ENCODE measurements at regions not wholly inside any gene's neighbourhood (a gene's known extent, or its start where the extent isn't known, plus 50 kb on each side); places are given as distances from the start of the nearest gene placed in this dataset.
"Not testable (repeated sequence)": the region's sequence is repeated elsewhere in the genome, so short reads cannot be mapped to it uniquely, and the experiment has no call there.

- intact Hi-C loops (cut with DNase I; ENCODE audit: low total_unique reads) = no loop called here
- DNase-seq (ENCODE audit: low spot score in 2 of 2) = no peak
- Histone ChIP-seq H3K9me3 (peaks cover 0 to 6% of the 10 kb centered on the region in 2 donors), H3K4me3 (no peak overlapping the region), H3K36me3 (no peaks in the 10 kb centered on the region), H3K27me3 (no peaks in the 10 kb centered on the region), H3K27ac (no peak overlapping the region), H3K4me1 (no peaks in the 10 kb centered on the region)
- no peak for TF ChIP-seq CTCF (IDR thresholded peaks at IDR 0.05)
These were observed 156.0 kb upstream of the DPP10 start for GRCh38 chr2:114286438-114286837.

DNA sequence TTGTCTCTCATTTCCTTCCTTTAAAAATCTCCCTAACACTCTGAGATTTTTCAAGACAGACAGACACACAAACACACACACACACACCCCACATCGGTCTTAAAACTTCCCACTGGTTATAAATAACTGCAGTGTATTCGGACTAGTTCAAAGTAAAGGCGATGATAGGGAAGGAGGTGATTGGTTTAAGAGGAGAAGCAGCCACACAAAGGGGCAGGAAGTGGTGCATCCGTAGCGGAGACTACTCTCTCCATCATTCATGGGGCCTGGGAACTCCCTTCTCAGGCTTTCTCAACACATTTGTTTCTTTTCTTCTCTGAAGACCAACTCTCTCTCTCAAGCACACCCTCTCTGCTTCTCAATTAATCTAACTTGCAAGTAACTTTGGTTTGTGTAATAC lies 149.1 kb upstream of the DPP10 start:
- Histone ChIP-seq H3K4me1 (no peaks in the 10 kb centered on the region), H3K4me3 (no peak overlapping the region), H3K36me3 (no peaks in the 10 kb centered on the region), H3K27ac (no peak overlapping the region), H3K9me3 (no peaks in the 10 kb centered on the region), H3K27me3 (no peaks in the 10 kb centered on the region)
- DNase-seq (ENCODE audit: low spot score in 2 of 2) = no peak
- intact Hi-C loops (cut with DNase I; ENCODE audit: low total_unique reads) = no loop called here
- TF ChIP-seq CTCF (IDR thresholded peaks at IDR 0.05) (no peak), POLR2AphosphoS5 (IDR thresholded peaks at IDR 0.05) (no peak), POLR2A (IDR thresholded peaks at IDR 0.05) (no peak)

GRCh38 chr2:114294741-114295140 lies 147.7 kb upstream of the DPP10 start:
- Histone ChIP-seq H3K4me3 (no peak overlapping the region), H3K27ac (no peak overlapping the region), H3K36me3 (no peaks in the 10 kb centered on the region), H3K27me3 (no peaks in the 10 kb centered on the region), H3K9me3 (no peaks in the 10 kb centered on the region), H3K4me1 (no peaks in the 10 kb centered on the region)
- no peak for TF ChIP-seq CTCF (IDR thresholded peaks at IDR 0.05)
- no peak for DNase-seq (ENCODE audit: low spot score in 2 of 2)
- intact Hi-C loops (cut with DNase I; ENCODE audit: low total_unique reads) = no loop called here

DNA sequence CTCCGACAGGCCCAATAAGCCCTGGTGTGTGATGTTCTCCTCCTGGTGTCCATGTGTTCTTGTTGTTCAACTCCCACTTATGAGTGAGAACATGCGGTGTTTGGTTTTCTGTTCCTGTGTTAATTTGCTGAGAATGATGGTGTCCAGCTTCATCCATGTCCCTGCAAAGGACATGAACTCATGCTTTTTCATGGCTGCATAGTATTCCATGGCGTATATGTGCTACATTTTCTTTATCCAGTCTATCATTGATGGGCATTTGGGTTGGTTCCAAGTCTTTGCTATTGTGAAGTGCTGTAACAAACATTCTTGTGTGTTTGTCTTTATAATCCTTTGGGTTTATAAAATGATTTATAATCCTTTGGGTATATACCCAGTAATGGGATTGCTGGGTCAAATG lies 142.1 kb upstream of the DPP10 start:
- H3K9me3 ChIP-seq = peaks cover 0 to 14% of the 10 kb centered on the region in 2 donors
- H3K27me3 ChIP-seq; H3K4me1 ChIP-seq; DNase-seq (ENCODE audit: low spot score in 2 of 2); intact Hi-C loops (cut with DNase I; ENCODE audit: low total_unique reads); H3K36me3 ChIP-seq; H3K27ac ChIP-seq; H3K4me3 ChIP-seq: not testable (repeated sequence)

DNA sequence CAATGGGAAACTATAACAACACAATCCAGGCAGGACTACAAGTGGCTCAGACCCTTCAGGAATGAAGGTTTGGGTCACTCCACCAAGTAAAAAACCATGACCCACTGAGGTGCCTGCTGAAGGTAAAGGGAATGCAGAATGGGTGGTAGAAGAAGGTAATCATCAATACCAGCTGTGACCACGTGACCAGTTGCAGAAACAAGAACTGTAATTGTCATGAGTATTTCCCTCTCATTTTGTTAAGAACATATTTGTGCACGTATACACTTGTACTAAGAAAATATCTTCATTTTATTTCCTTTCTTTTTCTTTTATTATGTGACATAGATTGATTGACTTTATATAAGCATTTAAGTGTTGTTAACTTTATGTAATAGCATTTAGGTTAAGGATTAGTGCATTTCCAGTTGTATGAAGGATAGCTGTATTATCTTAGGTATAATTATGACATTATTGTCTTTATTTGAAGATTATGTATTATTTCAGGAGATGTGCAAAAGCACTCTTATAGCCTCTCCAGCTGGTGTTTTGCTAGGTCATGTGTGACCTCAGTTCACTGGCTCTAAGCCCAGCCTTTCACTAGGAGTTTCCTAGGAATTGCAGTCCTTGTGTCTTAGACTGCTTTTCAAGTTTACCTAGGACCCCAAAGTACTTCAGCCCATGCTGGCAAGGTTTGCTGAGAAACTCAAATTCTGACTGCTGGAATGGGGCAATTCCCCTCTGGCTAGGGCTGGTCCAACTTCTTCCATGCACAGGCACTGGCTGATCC lies 125.7 kb upstream of the DPP10 start:
- Histone ChIP-seq H3K27me3 (no peaks in the 10 kb centered on the region), H3K4me1 (no peaks in the 10 kb centered on the region), H3K9me3 (no peaks in the 10 kb centered on the region), H3K4me3 (no peak overlapping the region), H3K36me3 (peaks cover 3% of the 10 kb centered on the region), H3K27ac (no peak overlapping the region)
- no peak for DNase-seq (ENCODE audit: low spot score in 2 of 2)
- TF ChIP-seq POLR2A (IDR thresholded peaks at IDR 0.05) (no peak), CTCF (IDR thresholded peaks at IDR 0.05) (no peak), POLR2AphosphoS5 (IDR thresholded peaks at IDR 0.05) (no peak)
- intact Hi-C loops (cut with DNase I; ENCODE audit: low total_unique reads) = no loop called here

GRCh38 chr2:114330594-114330993 lies 111.8 kb upstream of the DPP10 start:
- Histone ChIP-seq H3K27me3 (no peaks in the 10 kb centered on the region), H3K9me3 (no peaks in the 10 kb centered on the region), H3K4me1 (no peaks in the 10 kb centered on the region), H3K36me3 (no peaks in the 10 kb centered on the region), H3K27ac (no peak overlapping the region), H3K4me3 (no peak overlapping the region)
- no peak for DNase-seq (ENCODE audit: low spot score in 2 of 2)
- TF ChIP-seq POLR2AphosphoS5 (IDR thresholded peaks at IDR 0.05) = no peak
- TF ChIP-seq POLR2A (IDR thresholded peaks at IDR 0.05) = no peak
- TF ChIP-seq CTCF (IDR thresholded peaks at IDR 0.05) = no peak
- intact Hi-C loops (cut with DNase I; ENCODE audit: low total_unique reads) = no loop called here
